ENCODE measurements at regions not wholly inside any gene's neighbourhood (a gene's known extent, or its start where the extent isn't known, plus 50 kb on each side); places are given as distances from the start of the nearest gene placed in this dataset.
"Not testable (repeated sequence)": the region's sequence is repeated elsewhere in the genome, so short reads cannot be mapped to it uniquely, and the experiment has no call there.

DNA sequence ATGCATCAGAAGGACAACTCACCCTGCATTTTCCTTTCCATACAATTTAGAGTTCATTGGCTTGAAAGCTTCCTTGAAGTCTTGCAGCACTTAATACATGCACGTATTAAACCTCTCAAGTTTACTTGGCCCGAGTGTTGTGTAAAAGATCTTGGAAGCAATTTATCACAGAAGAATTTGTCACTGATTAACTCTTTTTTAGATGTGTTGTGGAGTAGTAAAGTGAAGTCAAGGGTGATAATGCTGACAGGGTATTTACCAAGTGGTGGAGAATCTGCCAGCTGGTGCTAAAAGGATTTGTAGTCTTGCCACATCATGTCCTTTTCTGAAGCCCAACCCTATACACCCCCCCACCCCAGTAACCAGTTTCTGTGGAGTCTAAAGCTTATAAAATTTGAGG is 421.0 kb upstream of the MIR17HG start:
- no peak for DNase-seq
- TF ChIP-seq POLR2A (IDR thresholded peaks at IDR 0.05; ENCODE audit: low read length) (no peak), GATA1 (IDR thresholded peaks at IDR 0.05; ENCODE audit: low read depth, low read length) (no peak)

DNA sequence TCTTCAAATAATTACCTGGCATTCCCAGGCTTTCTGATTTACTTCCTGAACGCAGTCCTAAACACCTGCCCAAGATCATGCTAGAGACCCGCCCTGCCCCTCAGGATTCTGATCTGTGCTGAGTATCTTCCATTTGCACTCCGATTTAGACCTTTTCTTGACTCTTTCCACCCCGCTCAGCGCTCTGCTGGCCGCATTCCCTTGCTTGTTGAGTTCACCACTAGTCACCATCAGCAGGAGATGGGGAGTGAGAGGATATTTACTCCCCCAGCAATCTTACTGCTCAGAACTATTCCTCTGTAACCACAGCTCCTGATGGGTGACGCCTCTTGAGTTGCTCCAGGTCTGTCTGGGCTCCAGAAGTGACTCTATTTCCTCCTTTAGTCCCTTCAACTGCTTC is 419.4 kb upstream of the MIR17HG start:
- TF ChIP-seq GATA1 (IDR thresholded peaks at IDR 0.05; ENCODE audit: low read depth, low read length) (no peak), POLR2A (IDR thresholded peaks at IDR 0.05; ENCODE audit: low read length) (no peak)
- no peak for DNase-seq

DNA sequence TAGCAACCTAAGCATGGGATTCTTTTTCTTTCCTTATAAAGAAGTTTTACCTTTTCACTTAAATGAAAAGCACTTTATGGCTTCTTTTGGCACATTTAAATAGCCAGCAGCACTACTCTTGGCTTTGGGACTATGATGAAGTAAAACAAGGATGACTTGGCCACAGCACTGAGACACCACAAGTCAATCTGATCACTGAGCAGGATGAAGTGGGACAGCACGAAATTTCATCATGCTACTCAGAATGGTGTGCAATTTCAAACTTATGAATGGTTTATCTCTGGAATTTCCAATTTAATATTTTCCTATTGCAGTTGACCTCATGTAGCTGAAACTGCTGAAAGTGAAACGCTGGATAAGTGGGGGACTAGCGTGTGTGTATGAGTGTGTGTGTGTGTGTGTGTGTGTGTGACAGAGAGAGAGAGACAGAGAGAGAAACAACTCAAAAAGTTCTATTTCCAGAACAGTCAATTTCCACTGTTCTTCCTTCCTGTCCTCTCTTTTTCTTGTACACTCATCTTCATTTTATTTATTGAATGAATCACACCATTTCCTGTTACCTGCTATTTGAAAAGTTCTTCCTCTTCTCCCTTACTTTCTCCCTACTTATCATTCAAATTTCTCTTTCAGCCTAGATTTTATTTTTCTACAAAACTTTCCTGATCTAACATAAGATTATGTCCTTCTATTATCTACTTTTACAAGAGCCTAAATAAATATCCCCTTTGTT is 414.2 kb upstream of the MIR17HG start:
- no peak for DNase-seq
- no peak for TF ChIP-seq GATA1 (IDR thresholded peaks at IDR 0.05; ENCODE audit: low read depth, low read length)
- TF ChIP-seq POLR2A (IDR thresholded peaks at IDR 0.05; ENCODE audit: low read length) = no peak

DNA sequence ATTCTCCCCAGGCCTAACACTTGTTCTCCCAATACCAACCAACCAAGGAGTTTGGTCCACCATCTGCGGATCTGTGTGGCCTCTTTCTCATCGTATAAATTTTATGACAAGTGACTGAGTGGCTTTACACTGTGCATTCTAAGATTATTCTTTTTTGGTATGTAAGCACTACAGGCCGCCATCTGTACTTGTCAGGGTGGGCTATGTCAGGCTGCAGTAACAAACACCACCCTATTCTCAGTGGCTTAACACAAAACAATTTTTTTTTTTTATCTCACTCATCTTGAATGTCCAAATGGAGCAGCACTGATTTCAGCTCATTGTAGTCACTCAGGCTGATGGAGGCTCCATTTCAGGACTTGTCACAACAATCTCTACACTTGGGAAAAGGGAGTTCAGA is 412.7 kb upstream of the MIR17HG start:
- TF ChIP-seq POLR2A (IDR thresholded peaks at IDR 0.05; ENCODE audit: low read length) (no peak), GATA1 (IDR thresholded peaks at IDR 0.05; ENCODE audit: low read depth, low read length) (no peak)
- DNase-seq = no peak

DNA sequence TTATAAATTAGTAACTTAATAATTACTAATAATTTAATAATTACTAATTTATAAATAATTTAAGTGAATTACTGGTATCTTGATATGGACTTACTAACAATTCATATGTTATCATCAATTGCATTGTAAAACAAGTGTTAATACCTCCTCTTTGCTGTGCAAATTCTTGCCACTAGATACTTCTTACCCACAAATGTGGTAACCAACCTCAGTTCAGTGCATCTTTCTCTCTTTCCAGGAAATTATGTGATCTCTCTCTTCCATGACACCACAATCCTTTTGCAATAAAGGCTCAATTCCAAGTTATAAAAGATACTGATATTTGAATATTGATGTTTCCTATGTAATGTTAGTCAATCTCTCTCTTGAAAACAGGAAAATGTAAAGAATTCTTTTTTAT is 408.6 kb upstream of the MIR17HG start:
- DNase-seq = no peak

DNA sequence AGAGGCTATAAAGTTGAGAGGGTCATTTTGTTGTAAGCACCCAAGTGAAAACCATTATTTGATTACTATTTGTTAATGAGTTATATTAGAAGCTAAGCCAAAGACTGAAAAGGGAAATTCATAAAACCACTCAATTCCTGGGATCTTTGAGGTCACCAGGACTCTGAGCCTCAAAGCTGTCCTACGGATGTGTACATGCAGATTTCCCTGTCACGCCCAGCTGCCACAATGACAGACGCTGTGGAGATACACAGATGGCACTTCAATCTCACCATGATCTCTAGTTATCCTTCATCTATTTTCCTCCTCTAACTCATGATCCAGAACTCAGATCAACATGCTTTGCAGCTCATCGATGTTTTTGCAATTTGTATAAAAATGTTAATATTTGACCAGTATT is 403.5 kb upstream of the MIR17HG start:
- no peak for DNase-seq
- no peak for TF ChIP-seq POLR2A (IDR thresholded peaks at IDR 0.05; ENCODE audit: low read length)
- TF ChIP-seq GATA1 (IDR thresholded peaks at IDR 0.05; ENCODE audit: low read depth, low read length) = no peak

More for the DNA sequence above, 408.6 kb upstream of the MIR17HG start:
- TF ChIP-seq POLR2A (IDR thresholded peaks at IDR 0.05; ENCODE audit: low read length) (no peak), GATA1 (IDR thresholded peaks at IDR 0.05; ENCODE audit: low read depth, low read length) (no peak)

DNA sequence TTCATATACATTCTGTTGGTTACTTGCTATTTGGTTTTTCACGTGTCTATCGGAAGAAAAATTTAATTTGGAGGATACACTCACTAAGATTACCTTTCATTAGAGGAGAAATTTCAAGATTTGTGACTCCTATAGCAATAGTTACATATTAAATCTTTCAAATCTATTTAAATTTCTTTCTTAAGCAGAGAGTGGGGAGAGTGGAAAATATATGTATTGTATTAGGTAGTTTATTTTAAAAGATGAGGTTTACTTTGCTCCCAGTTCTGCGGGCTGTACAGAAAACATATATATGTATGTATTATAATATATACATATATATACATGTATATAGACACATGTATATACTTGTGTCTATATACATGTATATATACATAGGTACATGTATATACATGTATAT is 402.3 kb upstream of the MIR17HG start:
- DNase-seq = not testable (repeated sequence)

DNA sequence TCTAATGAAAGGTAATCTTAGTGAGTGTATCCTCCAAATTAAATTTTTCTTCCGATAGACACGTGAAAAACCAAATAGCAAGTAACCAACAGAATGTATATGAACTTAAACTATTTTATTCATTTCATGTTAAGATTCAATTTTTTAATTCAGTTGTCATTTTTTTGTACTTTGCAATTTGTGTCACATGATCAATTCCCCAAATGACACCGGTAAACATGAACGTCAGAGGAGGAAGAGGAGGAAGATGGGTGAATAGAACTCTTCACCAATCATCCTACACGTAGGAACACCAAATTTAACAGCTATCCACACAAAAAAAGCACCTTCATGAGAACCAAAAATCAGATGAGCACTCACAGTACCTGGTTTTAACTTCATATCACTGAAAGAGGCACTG is 401.4 kb upstream of the MIR17HG start:
- not testable (repeated sequence) for DNase-seq

DNA sequence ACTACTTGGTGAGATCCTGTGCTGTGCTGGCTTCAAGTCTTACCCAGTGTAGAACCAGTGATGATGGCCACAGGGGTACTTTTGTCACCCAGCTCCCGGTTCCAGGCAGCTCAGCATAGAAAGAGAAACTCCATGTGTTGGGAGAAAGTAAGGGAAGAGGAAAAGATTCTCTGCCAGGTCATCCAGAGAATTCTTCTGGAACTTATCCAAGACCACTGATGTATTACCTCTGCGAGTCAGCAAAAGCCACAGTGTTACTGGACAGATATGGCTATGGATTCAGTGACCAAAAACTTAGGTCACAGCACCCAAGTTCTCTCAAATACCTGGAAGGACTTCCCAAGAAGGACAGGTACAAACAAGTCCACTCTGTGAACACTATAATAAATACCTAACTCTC is 399.5 kb upstream of the MIR17HG start:
- TF ChIP-seq POLR2A (IDR thresholded peaks at IDR 0.05; ENCODE audit: low read length) (no peak), GATA1 (IDR thresholded peaks at IDR 0.05; ENCODE audit: low read depth, low read length) (no peak)
- DNase-seq = no peak

DNA sequence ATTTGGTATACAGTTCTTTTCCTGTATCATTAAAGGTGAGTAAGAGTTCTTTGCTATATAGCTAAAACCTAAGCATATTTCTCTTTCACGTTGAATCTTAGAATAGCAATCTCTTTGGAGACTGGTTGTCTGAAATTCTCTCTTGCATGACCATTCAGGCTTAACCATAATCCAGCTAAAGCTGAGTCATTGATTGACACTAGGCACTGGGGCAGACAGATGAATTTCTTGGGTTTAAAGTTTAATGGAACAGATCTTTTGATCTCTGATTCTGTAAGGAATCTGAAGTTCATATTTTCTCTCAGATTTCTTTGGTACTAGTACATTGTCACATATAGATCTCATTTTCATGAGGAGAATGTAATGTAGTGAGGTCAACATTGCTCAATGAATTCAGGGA is 397.3 kb upstream of the MIR17HG start:
- DNase-seq = no peak
- no peak for TF ChIP-seq GATA1 (IDR thresholded peaks at IDR 0.05; ENCODE audit: low read depth, low read length)
- no peak for TF ChIP-seq POLR2A (IDR thresholded peaks at IDR 0.05; ENCODE audit: low read length)

DNA sequence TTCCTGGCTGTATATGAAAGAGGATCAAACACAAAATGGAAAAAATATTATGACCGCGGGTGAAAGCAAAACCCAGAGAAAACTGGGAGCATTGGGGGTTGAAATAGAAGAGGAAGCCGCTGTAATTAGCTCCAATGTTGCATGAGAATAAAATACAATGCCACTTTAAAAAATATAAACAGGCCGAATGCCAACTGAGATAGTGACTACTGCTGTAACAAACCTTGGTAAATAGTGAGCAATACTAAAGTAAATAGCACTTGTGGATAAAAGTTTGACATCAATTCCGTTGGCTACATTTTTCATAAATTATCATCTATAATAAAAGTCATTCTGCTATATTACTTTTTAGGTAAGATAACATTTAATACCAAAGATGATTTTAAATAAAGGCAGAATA is 395.8 kb upstream of the MIR17HG start:
- TF ChIP-seq POLR2A (IDR thresholded peaks at IDR 0.05; ENCODE audit: low read length) (no peak), GATA1 (IDR thresholded peaks at IDR 0.05; ENCODE audit: low read depth, low read length) (no peak)
- no peak for DNase-seq

DNA sequence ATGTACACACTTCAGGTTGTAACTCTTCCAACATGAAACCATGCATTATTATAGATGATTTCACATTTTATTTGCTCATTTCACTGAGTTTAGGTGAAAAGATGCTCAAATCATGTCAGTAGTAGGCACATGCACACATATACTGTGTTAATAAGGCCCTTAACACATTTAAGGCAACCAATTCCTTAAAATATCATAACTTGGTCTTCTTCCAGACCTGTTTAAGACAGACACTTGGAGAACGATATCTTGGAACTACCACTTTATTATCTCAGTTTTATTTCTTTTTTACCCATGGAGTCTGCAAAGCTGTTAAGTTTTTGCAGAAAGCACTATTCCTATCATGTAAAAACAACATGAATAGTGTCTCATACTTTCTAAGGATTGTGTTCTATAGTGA is 395.2 kb upstream of the MIR17HG start:
- no peak for DNase-seq
- no peak for TF ChIP-seq GATA1 (IDR thresholded peaks at IDR 0.05; ENCODE audit: low read depth, low read length)

DNA sequence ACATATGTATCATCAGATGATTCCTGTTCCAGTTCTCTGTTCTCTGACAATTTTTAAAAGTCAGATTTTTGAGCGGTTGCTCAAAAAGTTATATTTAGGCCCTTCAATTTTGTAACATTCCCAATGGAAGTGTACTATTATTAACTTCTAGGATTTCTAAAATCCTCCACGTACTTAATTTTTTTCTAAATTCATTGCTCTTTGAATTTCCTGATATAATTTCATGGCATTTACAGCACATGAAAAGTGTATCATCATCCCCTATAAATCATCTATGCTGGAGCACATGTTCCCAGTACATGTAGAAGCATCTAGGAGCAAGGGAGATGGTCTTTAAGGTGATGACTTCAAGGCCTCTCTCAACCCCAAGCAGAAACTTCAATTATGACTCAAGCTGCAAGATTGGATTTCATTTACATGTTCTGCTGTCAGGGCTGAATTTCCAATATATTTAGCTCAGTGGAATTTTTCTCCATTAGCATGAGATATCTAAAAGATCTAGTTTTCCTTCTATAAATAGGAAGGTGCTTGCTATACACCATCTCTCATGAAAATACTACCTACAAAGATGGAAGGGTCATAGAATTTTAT is 392.8 kb upstream of the MIR17HG start:
- TF ChIP-seq GATA1 (IDR thresholded peaks at IDR 0.05; ENCODE audit: low read depth, low read length) (no peak), POLR2A (IDR thresholded peaks at IDR 0.05; ENCODE audit: low read length) (no peak)
- DNase-seq = no peak

DNA sequence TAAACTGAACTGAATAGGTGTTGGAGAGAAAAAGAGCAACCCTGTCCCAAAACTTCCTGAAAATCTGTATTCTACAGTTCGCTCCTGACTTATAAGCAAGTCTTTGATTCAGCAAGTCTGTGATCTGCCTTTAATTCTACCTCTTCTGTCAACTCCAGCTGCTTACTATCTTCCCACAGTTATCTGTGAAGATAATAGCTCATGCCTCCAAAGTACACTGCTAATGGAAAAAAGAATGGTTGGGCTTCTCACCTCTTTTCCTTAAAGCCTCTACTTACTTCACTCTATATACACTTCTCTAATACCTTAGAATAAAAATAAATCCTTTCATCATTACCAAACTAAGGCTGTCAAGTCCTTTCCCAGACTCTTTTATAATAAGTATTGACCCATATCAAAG is 391.5 kb upstream of the MIR17HG start:
- DNase-seq = no peak
- TF ChIP-seq GATA1 (IDR thresholded peaks at IDR 0.05; ENCODE audit: low read depth, low read length) (no peak), POLR2A (IDR thresholded peaks at IDR 0.05; ENCODE audit: low read length) (no peak)

DNA sequence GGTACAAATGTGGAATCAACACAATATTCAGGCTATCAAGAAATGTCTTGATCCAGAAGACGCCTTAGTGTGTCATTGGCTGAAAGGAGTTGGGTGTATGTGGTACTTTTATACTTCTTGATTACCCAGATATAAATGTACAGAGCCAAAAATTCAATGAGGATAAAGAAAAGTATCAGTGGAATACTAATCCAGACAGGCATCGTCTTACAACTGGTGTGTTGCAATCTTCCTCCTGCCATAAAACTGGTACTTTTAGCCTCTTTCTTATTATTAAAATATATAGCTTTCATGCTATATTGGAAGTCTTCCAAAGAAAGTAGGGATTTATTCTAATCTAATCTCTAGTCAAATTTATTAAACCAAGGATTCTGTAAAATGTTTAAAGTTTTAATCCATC is 388.6 kb upstream of the MIR17HG start:
- TF ChIP-seq GATA1 (IDR thresholded peaks at IDR 0.05; ENCODE audit: low read depth, low read length) (no peak), POLR2A (IDR thresholded peaks at IDR 0.05; ENCODE audit: low read length) (no peak)
- no peak for DNase-seq

All from erythroblast (primary cell).